ENCODE measurements at regions not wholly inside any gene's neighbourhood (a gene's known extent, or its start where the extent isn't known, plus 50 kb on each side); places are given as distances from the start of the nearest gene placed in this dataset.

GRCh38 chr19:13712767-13713201 is 51.5 kb upstream of the MRI1 start:
- no peak for DNase-seq (ENCODE audit: low read depth, low spot score)
- no peak overlapping the region for H3K4me3 ChIP-seq (ENCODE audit: low read depth, low read length)
- in situ Hi-C loops (cut with HindIII; ENCODE audit: low sequenced_read_pairs), result no loop called here
- no peak for TF ChIP-seq CTCF (IDR thresholded peaks at IDR 0.05; ENCODE audit: low read depth, low read length)

- in situ Hi-C loops (cut with HindIII; ENCODE audit: low sequenced_read_pairs), result no loop called here
- no peak for DNase-seq (ENCODE audit: low read depth, low spot score)
- no peak for TF ChIP-seq CTCF (IDR thresholded peaks at IDR 0.05; ENCODE audit: low read depth, low read length)
- H3K4me3 ChIP-seq (ENCODE audit: low read depth, low read length), result no peak overlapping the region
Measured at GRCh38 chr19:13707915-13708314, 56.4 kb upstream of the MRI1 start.

- H3K4me3 ChIP-seq (ENCODE audit: low read depth, low read length), result no peak overlapping the region
- in situ Hi-C loops (cut with HindIII; ENCODE audit: low sequenced_read_pairs), result no loop called here
- no peak for TF ChIP-seq CTCF (IDR thresholded peaks at IDR 0.05; ENCODE audit: low read depth, low read length)
- DNase-seq (ENCODE audit: low read depth, low spot score), result no peak
Measured at GRCh38 chr19:13705928-13706447, 58.3 kb upstream of the MRI1 start.

- H3K4me3 ChIP-seq (ENCODE audit: low read depth, low read length), result no peak overlapping the region
- DNase-seq (ENCODE audit: low read depth, low spot score), result no peak
- in situ Hi-C loops (cut with HindIII; ENCODE audit: low sequenced_read_pairs), result no loop called here
- no peak for TF ChIP-seq CTCF (IDR thresholded peaks at IDR 0.05; ENCODE audit: low read depth, low read length)
Measured at GRCh38 chr19:13705201-13705600, 59.1 kb upstream of the MRI1 start.

GRCh38 chr19:13701624-13702023 is 62.7 kb upstream of the MRI1 start:
- DNase-seq (ENCODE audit: low read depth, low spot score), result no peak
- in situ Hi-C loops (cut with HindIII; ENCODE audit: low sequenced_read_pairs), result no loop called here
- no peak for TF ChIP-seq CTCF (IDR thresholded peaks at IDR 0.05; ENCODE audit: low read depth, low read length)
- H3K4me3 ChIP-seq (ENCODE audit: low read depth, low read length), result no peak overlapping the region

- no peak overlapping the region for H3K4me3 ChIP-seq (ENCODE audit: low read depth, low read length)
- no peak for DNase-seq (ENCODE audit: low read depth, low spot score)
- in situ Hi-C loops (cut with HindIII; ENCODE audit: low sequenced_read_pairs), result no loop called here
- TF ChIP-seq CTCF (IDR thresholded peaks at IDR 0.05; ENCODE audit: low read depth, low read length), result no peak
Measured at GRCh38 chr19:13700621-13701020, 63.7 kb upstream of the MRI1 start.

GRCh38 chr19:13699786-13700185 is 64.5 kb upstream of the MRI1 start:
- no peak for DNase-seq (ENCODE audit: low read depth, low spot score)
- H3K4me3 ChIP-seq (ENCODE audit: low read depth, low read length), result no peak overlapping the region
- no peak for TF ChIP-seq CTCF (IDR thresholded peaks at IDR 0.05; ENCODE audit: low read depth, low read length)
- in situ Hi-C loops (cut with HindIII; ENCODE audit: low sequenced_read_pairs), result no loop called here

Data from astrocyte of the spinal cord (primary cell).